ENCODE measurements at regions not wholly inside any gene's neighbourhood (a gene's known extent, or its start where the extent isn't known, plus 50 kb on each side); places are given as distances from the start of the nearest gene placed in this dataset.

- TF ChIP-seq ESRRA (CRISPR knock-in tag; IDR thresholded peaks at IDR 0.05; ENCODE audit: borderline replicate concordance) (no peak), CTCF (IDR thresholded peaks at IDR 0.05) (no peak), JUN (CRISPR knock-in tag; IDR thresholded peaks at IDR 0.05) (no peak), FOXK1 (CRISPR knock-in tag; IDR thresholded peaks at IDR 0.05) (no peak), MAX (CRISPR knock-in tag; IDR thresholded peaks at IDR 0.05) (no peak)
These were observed 774.6 kb upstream of the CRIM1 start for GRCh38 chr2:35580956-35581355.

All from WTC11 (cell line).